GM19438 (cell line): ENCODE measurements at regions not wholly inside any gene's neighbourhood (a gene's known extent, or its start where the extent isn't known, plus 50 kb on each side); places are given as distances from the start of the nearest gene placed in this dataset.
"Not testable (repeated sequence)": the region's sequence is repeated elsewhere in the genome, so short reads cannot be mapped to it uniquely, and the experiment has no call there.

Experiments
- ATAC-seq: cut with Tn5 transposase; IDR thresholded peaks from one replicate; pipeline ENCODE4 v1.9.1; 2021; ENCODE audit warnings: low read depth; ENCODE audit not compliant: unreplicated experiment

- no peak for ATAC-seq
These were observed 296.1 kb upstream of the SYT1 start for GRCh38 chr12:78568321-78569020.

DNA sequence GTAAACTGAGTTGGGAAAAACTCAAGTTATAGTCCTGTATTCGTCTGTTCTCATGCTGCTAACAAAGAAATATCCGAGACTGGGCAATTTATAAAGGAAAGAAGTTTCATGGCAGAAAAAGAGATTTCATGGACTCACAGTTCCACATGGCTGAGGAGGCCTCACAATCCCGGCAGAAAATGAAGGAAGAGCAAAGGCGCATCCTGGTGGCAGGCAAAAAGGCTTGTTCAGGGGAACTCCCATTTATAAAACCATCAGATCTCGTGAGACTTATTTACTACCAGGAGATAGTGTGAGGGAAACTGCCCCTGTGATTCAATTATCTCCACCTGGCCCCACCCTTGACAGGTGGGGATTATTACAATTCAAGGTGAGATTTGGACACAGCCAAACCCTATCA, 292.6 kb upstream of the SYT1 start:
- ATAC-seq, result no peak

DNA sequence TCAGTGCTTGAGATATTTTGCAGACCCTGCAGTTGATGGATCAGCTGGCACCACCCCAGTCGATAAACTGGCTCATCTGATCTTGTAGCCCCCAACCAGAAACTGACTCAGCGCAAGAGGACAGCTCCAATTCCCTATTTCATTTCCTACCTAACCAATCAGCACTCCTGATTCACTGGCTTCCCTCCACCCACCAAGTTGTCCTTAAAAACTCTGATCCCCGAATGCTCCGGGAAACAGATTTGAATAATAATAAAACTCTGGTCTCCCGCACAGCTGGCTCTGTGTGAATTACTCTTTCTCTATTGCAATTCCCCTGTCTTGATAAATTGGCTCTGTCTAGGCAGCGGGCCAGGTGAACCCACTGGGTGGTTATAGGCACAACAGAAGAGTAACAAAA, 289.4 kb upstream of the SYT1 start:
- ATAC-seq, result not testable (repeated sequence)

DNA sequence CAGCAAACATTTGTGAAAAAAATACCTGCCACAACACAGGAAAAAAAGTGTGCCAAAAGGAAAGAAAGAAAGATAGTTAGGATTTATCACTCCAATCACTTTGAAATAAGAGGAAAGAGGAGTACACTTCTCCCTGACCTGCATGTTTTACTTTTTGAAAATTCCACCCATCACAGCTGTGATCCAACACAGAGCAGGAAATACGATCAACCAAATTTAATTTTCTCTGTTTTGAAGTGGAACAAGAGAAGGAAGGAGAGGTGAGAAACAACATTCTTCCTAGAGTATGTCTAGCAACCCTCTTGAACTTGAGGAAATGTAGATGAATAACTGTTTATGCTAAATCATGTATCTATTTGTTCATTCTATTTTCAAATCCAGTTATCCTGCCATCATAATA, 284.7 kb upstream of the SYT1 start:
- ATAC-seq, result no peak

DNA sequence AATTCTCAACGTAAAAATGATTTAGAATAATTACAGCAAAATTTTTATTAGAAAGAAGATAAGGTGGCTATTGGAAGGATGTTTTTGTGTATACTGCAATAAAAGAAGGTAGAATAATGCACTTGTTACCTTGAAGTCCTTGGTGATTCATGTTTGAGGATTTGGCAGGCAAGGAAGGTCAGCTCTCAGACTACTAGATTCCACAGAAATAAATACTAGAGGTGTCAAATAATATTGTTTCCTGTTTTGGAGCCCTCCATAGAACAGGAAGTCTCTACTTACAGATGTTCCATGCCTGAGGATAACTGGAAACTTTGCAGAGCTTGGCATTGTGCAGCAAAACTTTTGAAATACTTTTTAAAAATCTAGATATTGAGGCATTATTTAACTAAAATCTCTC, 284.3 kb upstream of the SYT1 start:
- no peak for ATAC-seq

DNA sequence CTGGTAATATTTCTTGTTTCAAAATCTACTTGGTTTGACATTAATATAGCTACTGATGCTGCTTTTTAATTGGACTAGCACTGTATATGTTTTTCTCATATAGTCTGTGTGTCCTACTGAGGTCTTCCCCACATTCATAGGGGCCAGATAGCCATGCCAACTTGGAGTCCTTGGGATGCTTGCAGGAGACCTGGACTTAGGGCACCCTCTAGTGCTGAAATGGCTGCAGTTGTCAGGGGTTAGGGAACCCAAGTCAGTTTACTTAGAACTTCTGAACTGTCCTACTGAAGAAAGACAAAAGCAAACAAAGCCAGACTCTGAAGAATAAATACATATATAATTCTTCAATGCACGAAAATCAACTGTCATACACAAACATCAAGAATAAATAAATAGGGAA, 279.9 kb upstream of the SYT1 start:
- ATAC-seq, result no peak

DNA sequence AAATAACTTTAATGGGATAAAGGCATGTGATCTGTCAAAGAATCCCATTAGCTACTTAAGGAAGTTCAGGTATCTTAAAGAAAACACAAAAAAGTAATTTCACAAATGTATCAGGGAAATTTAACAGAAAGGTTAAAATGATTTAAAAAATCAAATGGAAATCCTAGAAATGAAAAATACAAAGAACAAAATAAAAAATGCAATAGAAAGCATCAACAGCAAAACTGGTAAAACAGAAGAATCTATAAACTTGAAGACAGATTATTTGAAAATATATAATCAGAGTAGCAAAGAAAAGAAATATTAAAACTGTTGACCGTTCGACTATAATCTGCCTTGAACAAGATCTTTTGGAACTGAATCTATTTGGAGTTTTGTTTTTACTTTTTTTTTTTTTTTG, 279.4 kb upstream of the SYT1 start:
- no peak for ATAC-seq

GRCh38 chr12:78586790-78587189, 277.8 kb upstream of the SYT1 start:
- ATAC-seq, result no peak

DNA sequence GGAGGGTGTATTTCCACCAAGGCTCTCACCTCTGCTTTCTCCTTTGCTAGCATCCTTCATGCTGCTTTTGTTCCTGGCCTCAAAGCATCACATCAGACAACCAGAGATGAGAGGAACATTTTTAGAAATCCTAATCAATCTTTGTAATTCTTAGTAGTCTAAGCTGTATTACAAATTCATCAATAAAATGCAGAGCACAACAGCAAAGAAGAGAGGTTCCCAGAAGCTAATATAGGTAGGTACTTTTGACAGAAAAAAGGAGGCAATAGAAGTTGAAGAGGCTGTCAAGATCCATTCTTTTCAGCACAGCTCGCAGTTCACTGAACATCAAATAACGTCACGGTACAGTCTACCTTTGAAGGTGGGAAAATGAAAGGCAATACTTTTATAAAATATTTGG, 265.2 kb upstream of the SYT1 start:
- ATAC-seq, result no peak

- no peak for ATAC-seq
These were observed 264.0 kb upstream of the SYT1 start for GRCh38 chr12:78600541-78600940.

GRCh38 chr12:78611504-78611903, 253.1 kb upstream of the SYT1 start:
- no peak for ATAC-seq

DNA sequence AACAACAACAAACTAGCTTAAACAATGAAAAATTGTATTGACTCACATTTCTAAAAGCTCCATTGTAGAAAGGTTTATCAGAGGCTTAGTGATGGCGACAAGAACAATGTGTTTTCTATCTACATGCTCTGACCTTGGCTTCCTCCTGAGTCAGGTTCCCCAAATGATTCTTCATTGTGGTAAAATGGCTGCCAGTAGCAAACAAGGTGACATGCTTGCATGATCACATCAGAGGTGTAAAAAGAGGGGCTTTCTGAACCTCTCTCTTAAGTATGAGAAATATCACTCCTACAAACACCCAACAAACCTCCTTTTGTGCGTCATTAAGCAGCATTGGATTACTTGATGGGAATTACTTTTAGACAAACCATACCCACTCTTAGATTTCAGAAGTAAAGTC, 252.4 kb upstream of the SYT1 start:
- no peak for ATAC-seq

- ATAC-seq, result no peak
These were observed 246.9 kb upstream of the SYT1 start for GRCh38 chr12:78617683-78618082.

DNA sequence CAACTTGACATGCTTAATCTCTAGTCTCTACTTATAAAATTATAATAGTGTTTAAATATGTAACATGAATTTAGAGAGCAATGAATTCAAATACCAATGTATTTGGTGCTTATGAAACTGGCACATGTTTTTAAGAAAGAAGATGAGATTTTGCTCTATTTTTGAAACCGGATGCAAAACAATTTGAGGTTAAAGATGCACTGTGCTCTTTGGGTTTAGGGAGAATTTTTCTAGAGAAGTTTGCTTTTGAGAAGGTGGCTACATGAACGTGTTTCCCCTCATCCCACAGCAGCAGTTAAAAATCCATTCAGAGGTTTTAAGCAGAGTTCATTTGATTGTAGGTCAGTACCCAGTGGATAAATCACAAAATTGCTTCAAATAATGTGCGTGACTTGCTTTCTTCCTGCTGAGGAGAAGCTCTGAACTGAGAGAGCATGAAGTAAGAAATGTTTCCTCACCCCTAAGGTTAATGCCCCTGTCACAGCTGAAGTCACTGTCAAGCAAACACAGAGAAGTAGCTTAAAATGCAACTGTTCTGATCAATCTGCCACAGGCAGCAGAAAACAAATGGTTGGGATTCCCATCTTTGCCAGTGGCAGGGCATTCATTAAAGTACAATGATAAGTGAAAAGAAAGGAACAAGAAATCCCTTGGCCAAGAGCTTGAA, 241.9 kb upstream of the SYT1 start:
- ATAC-seq, result no peak

- ATAC-seq, result no peak
These were observed 236.0 kb upstream of the SYT1 start for GRCh38 chr12:78628491-78629100.

DNA sequence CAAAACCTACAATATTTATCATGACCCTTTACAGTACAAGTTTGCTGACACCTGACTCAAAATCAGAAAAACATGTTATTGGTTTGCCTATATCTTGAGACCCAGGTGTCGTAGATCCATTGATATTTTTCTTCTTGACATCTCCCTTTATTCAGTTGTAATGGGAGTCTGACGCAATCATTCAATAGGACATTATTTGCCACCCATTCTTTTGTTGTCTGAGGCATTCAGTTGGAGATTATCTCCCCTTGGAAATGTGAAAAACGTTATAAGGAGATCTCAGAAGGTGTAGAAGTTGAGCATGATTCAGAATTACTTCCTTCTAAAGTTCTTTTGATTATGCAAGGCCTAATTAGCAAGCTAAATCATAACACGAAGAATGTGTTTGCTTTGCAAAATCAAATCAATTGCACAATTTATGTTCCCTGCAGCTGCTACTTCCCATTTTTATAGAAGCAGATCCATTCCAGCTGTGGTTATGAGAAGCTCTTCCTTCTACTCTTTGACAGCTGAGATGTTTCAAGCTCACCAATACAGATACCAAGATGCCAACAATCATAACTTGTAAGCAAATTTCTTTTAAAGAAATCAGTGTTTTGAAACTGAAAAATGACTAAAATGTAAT, 228.2 kb upstream of the SYT1 start:
- no peak for ATAC-seq

DNA sequence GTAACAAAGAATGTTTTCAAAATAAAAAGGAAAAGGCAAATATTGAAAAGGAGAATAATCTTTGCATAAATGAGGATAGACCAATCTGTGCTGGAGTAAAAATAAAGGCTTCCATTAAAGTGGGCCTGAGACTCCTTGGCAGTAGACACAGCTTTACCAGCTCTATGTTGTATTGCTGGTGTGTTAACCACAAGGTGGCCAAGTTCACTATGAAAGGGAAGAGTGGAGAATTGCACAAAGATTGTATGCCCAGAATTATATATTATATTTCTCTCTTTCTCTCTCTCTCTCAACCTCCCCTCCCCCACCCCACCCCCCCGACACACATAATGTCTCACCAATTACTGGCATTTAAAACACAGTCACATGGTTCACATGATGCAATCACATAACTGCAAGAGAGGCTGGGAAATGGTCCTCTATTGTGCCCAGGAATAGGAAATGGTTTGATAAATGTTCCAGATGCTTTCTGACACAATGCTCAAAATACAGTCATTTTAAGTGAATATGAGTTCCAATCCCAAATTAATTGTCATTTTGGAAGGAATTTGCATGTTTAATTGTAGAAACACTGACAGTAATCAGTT, 222.6 kb upstream of the SYT1 start:
- no peak for ATAC-seq

DNA sequence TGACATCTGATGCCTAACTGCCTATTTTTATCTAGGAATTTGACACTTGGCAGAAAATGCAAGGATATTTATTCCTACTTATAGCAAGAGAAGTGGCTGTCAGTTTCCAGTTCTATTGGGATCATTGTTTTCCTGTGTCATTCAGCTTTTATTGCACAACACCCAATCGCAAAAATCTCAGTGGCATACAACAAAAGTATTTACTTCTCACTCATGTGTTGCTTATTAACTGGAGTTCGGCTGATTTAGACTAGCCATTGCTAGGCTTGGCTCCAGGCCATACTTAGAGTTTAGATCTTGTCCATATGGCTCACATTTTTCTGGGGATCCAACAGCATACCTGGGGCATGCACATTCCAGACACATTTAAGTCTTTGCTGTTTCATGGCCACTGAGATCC, 218.6 kb upstream of the SYT1 start:
- ATAC-seq, result no peak

DNA sequence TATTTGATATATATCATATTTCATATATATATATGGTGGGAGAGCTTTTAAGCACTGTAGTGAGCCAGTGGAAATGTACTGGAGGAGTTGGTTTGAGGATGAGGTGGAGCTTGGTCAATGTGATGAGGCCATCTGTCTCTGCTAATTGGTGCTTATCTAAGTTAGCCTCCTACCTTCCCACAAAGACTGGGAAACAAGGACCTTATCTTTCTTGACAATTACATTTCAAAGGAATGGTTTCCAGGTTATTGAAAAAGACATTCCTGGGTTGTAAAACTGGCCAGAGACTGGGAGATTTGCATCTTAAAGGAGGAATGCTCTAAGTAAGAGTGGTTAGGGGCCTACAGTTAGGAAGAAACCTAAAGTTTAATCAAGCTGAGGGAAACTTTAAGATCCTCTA, 212.8 kb upstream of the SYT1 start:
- ATAC-seq, result no peak

GRCh38 chr12:78666584-78666983, 198.0 kb upstream of the SYT1 start:
- no peak for ATAC-seq

DNA sequence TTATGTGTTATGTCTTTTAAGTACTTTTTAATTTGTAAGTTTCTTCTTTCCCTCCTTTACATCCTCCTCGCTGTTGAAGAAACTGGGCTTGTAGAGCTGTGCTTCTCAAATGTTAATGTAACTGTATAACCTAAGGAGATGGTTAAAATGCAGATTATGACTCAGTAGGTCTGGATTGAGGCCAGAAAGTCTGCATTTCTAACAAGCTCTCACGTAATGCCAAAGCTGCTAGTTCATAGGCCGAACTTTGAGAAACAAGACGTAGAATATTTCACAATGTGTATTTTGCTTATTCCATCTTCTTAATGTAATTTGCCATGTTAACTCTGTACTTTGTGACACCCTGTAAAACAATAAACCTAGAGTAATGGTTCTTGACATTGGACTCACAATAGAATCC, 193.3 kb upstream of the SYT1 start:
- no peak for ATAC-seq
